Neural cell (in vitro differentiated cells): ENCODE measurements at regions not wholly inside any gene's neighbourhood (a gene's known extent, or its start where the extent isn't known, plus 50 kb on each side); places are given as distances from the start of the nearest gene placed in this dataset.

Experiments used
- H2AFZ ChIP-seq: fragments of 200-600, 300-800 bp; sonication (generic), shearing (Covaris generic); 2 replicates; pipeline ENCODE4 v1.6.0; 2014; ENCODE audit warnings: low read depth, mild to moderate bottlenecking, antibody characterized with exemption, low read length, moderate library complexity
- H3F3A ChIP-seq: fragments of 200-600 bp; shearing (Covaris generic); 2 replicates; pipeline ENCODE4 v1.6.1; 2016; ENCODE audit warnings: mild to moderate bottlenecking, moderate library complexity, mixed read lengths, antibody characterized with exemption, low read length; ENCODE audit not compliant: insufficient read depth, poor library complexity, severe bottlenecking
- H3K27ac ChIP-seq: fragments of 200-600, 300-800 bp; sonication (generic), shearing (Covaris generic); 2 replicates; pipeline ENCODE4 v1.5.1; 2014; ENCODE audit warnings: mild to moderate bottlenecking, low read length, moderate library complexity
- H3K27me3 ChIP-seq: fragments of 300-800, 200-600 bp; sonication (generic), shearing (Covaris generic); 2 replicates; pipeline ENCODE4 v1.6.0; 2014; ENCODE audit warnings: mild to moderate bottlenecking, low read depth, low read length, moderate library complexity; ENCODE audit not compliant: insufficient read depth
- H3K36me3 ChIP-seq: fragments of 300-800, 200-600 bp; sonication (generic), shearing (Covaris generic); 2 replicates; pipeline ENCODE4 v1.5.1; 2014; ENCODE audit warnings: mild to moderate bottlenecking, antibody characterized with exemption, low read length, moderate library complexity; ENCODE audit not compliant: insufficient read depth
- H3K4me2 ChIP-seq: fragments of 300-800, 200-600 bp; sonication (generic), shearing (Covaris generic); 2 replicates; pipeline ENCODE4 v1.6.0; 2014; ENCODE audit warnings: mild to moderate bottlenecking, low read length
- H3K4me3 ChIP-seq: fragments of 300-800, 200-600 bp; sonication (generic), shearing (Covaris generic); 2 replicates; pipeline ENCODE4 v1.5.1; 2014; ENCODE audit warnings: mild to moderate bottlenecking, low read length, moderate library complexity
- H3K79me2 ChIP-seq: fragments of 200-600 bp; shearing (Covaris generic); replicated peaks from 2 replicates; pipeline ENCODE4 v1.6.0; 2014; ENCODE audit warnings: mild to moderate bottlenecking, low read length, moderate library complexity; ENCODE audit not compliant: insufficient read depth
- H3K9ac ChIP-seq: fragments of 300-800, 200-600 bp; sonication (generic), shearing (Covaris generic); 2 replicates; pipeline ENCODE4 v1.6.1; 2016; ENCODE audit warnings: mild to moderate bottlenecking, low read length, mixed read lengths
- H3K9me2 ChIP-seq: fragments of 200-600 bp; shearing (Covaris generic); 2 replicates; pipeline ENCODE4 v1.6.1; 2016; ENCODE audit warnings: mild to moderate bottlenecking, low read length, mixed read lengths; ENCODE audit not compliant: insufficient read depth
- H3K9me3 ChIP-seq: fragments of 200-600, 300-800 bp; sonication (generic), shearing (Covaris generic); 2 replicates; pipeline ENCODE4 v1.6.1; 2016; ENCODE audit warnings: mild to moderate bottlenecking, mixed run types, low read length, moderate library complexity, mixed read lengths
- H4K20me1 ChIP-seq: fragments of 200-600 bp; shearing (Covaris generic); 2 replicates; pipeline ENCODE4 v1.6.1; 2016; ENCODE audit warnings: mild to moderate bottlenecking, mixed run types; ENCODE audit not compliant: insufficient read depth
- CTCF ChIP-seq: fragments of 450-650 bp; IDR thresholded peaks from 2 replicates; pipeline ENCODE4 v1.5.1; 2014; ENCODE audit warnings: antibody characterized with exemption, mild to moderate bottlenecking, moderate library complexity; ENCODE audit not compliant: poor library complexity, severe bottlenecking
- EP300 ChIP-seq: fragments of 450-650 bp; conservative IDR thresholded peaks from 2 replicates; pipeline ENCODE4 v1.6.1; 2014; ENCODE audit warnings: antibody characterized with exemption, mild to moderate bottlenecking, moderate library complexity; ENCODE audit not compliant: poor library complexity, severe bottlenecking
- EZH2 ChIP-seq: fragments of 200-600, 300-800 bp; shearing (Covaris generic), sonication (generic); IDR thresholded peaks from 2 replicates; pipeline ENCODE4 v1.6.1; 2014; ENCODE audit warnings: antibody characterized with exemption, low read length, borderline replicate concordance, mild to moderate bottlenecking; ENCODE audit not compliant: insufficient read depth, poor library complexity, severe bottlenecking
- MXI1 ChIP-seq: fragments of 450-650 bp; conservative IDR thresholded peaks from 2 replicates; pipeline ENCODE4 v1.6.1; 2014; ENCODE audit warnings: antibody characterized with exemption, mild to moderate bottlenecking; ENCODE audit not compliant: poor library complexity, severe bottlenecking
- POLR2AphosphoS5 ChIP-seq: IDR thresholded peaks from 2 replicates; pipeline ENCODE4 v1.6.1; 2012
- RAD21 ChIP-seq: fragments of 450-650 bp; conservative IDR thresholded peaks from 2 replicates; pipeline ENCODE4 v1.6.1; 2014; ENCODE audit warnings: antibody characterized with exemption, mild to moderate bottlenecking, moderate library complexity
- REST ChIP-seq: IDR thresholded peaks from 2 replicates; pipeline ENCODE4 v1.6.1; 2012; ENCODE audit warnings: borderline replicate concordance
- SMC3 ChIP-seq: fragments of 450-650 bp; conservative IDR thresholded peaks from 2 replicates; pipeline ENCODE4 v1.6.1; 2014; ENCODE audit warnings: antibody characterized with exemption, mild to moderate bottlenecking, moderate library complexity; ENCODE audit not compliant: poor library complexity
- TAF1 ChIP-seq: IDR thresholded peaks from 2 replicates; pipeline ENCODE4 v1.6.1; 2012; ENCODE audit warnings: low read depth

GRCh38 chrY:16602146-16602545 is 1277.9 kb downstream of the CDY2B start:
- H3K27me3 ChIP-seq = no peaks in the 10 kb centered on the region

GRCh38 chrY:16601626-16602025 is 1278.4 kb downstream of the CDY2B start:
- no peaks in the 10 kb centered on the region for H3K27me3 ChIP-seq
- H3K79me2 ChIP-seq = no peaks in the 10 kb centered on the region
- no peaks in the 10 kb centered on the region for H3K9me2 ChIP-seq
- no peaks in the 10 kb centered on the region for H4K20me1 ChIP-seq
- no peaks in the 10 kb centered on the region for H3F3A ChIP-seq
- no peak overlapping the region for H3K27ac ChIP-seq
- H3K9me3 ChIP-seq = no peaks in the 10 kb centered on the region
- no peak overlapping the region for H3K4me2 ChIP-seq
- TF ChIP-seq EP300 (no peak), RAD21 (no peak), SMC3 (no peak), MXI1 (no peak), EZH2 (no peak), TAF1 (no peak), REST (no peak), CTCF (no peak), POLR2AphosphoS5 (no peak)
- H3K9ac ChIP-seq = no peak overlapping the region
- H3K36me3 ChIP-seq = no peaks in the 10 kb centered on the region
- H3K4me3 ChIP-seq = no peak overlapping the region
- H2AFZ ChIP-seq = no peak overlapping the region

More at GRCh38 chrY:16602146-16602545, 1277.9 kb downstream of the CDY2B start:
- no peaks in the 10 kb centered on the region for H3F3A ChIP-seq
- no peaks in the 10 kb centered on the region for H3K9me3 ChIP-seq
- H4K20me1 ChIP-seq = no peaks in the 10 kb centered on the region
- H3K79me2 ChIP-seq = no peaks in the 10 kb centered on the region
- H3K9me2 ChIP-seq = no peaks in the 10 kb centered on the region
- H3K9ac ChIP-seq = no peak overlapping the region
- no peak overlapping the region for H3K4me2 ChIP-seq
- TF ChIP-seq EP300 (no peak), POLR2AphosphoS5 (no peak), CTCF (no peak), TAF1 (no peak), SMC3 (no peak), EZH2 (no peak)
- no peak overlapping the region for H2AFZ ChIP-seq
- H3K27ac ChIP-seq = no peak overlapping the region
- no peaks in the 10 kb centered on the region for H3K36me3 ChIP-seq
- no peak overlapping the region for H3K4me3 ChIP-seq
